ENCODE measurements at regions not wholly inside any gene's neighbourhood (a gene's known extent, or its start where the extent isn't known, plus 50 kb on each side); places are given as distances from the start of the nearest gene placed in this dataset.

DNA sequence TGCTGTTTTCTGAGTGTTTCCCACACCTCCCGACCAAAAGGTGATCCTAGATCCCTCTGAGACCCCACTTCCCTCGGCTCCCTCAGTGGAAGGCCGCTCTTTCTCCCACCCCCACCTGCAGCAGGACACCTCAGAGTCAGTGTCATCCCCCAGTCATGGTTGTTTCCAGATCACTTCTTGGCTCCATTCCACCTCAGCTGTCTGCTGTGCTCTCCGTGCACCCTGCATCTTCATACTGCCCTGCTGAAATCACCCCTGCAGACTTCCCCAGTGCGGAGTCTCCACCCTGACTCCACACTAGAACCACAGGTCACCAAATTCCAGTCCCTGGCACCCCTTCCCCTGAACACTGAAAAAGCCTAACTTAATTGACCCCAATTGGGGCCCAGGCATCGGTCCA, 255.1 kb upstream of the CDYL start:
- H3K36me3 ChIP-seq: no peaks in the 10 kb centered on the region
- no peaks in the 10 kb centered on the region for H3K4me1 ChIP-seq
- H3K4me3 ChIP-seq: no peak overlapping the region
- no peaks in the 10 kb centered on the region for H3K27me3 ChIP-seq
- no peak overlapping the region for H3K27ac ChIP-seq
- TF ChIP-seq, protein P1, sequence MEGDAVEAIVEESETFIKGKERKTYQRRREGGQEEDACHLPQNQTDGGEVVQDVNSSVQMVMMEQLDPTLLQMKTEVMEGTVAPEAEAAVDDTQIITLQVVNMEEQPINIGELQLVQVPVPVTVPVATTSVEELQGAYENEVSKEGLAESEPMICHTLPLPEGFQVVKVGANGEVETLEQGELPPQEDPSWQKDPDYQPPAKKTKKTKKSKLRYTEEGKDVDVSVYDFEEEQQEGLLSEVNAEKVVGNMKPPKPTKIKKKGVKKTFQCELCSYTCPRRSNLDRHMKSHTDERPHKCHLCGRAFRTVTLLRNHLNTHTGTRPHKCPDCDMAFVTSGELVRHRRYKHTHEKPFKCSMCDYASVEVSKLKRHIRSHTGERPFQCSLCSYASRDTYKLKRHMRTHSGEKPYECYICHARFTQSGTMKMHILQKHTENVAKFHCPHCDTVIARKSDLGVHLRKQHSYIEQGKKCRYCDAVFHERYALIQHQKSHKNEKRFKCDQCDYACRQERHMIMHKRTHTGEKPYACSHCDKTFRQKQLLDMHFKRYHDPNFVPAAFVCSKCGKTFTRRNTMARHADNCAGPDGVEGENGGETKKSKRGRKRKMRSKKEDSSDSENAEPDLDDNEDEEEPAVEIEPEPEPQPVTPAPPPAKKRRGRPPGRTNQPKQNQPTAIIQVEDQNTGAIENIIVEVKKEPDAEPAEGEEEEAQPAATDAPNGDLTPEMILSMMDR (IDR thresholded peaks at IDR 0.05): no peak
- TF ChIP-seq EP300 (IDR thresholded peaks at IDR 0.05) (no peak), POLR2A (IDR thresholded peaks at IDR 0.05) (no peak), POLR2AphosphoS5 (IDR thresholded peaks at IDR 0.05) (no peak)
- intact Hi-C loops (cut with DNase I; ENCODE audit: low total_unique reads): no loop called here
- no peaks in the 10 kb centered on the region for H3K9me3 ChIP-seq
- DNase-seq: no peak
- 68 to 76% (median 72%) methylated on average over 6 of the region's 6 CpGs for WGBS, 5 donors

DNA sequence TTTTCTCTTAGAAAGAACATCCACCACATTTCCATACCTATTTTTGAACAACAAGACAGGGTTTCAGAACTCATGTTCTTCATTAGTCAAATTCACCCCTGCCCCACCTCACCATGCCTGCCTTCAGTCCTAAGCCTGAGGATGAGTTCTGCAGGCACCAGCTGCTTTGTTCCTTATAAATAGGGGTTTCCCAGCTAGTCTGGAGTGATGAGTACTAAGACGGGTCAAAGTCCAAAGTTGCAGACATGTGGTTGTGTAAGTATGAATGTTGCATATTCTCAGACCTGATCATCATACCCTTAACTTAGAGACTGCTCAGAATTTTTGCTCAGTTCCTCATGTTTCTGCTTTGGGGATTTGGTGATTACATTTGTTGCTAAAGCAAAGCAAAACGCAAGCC, 257.7 kb upstream of the CDYL start:
- DNase-seq: no peak
- WGBS, 5 donors: 73 to 79% (median 74%) methylated on average over 2 of the region's 2 CpGs
- no peak overlapping the region for H3K27ac ChIP-seq
- no peaks in the 10 kb centered on the region for H3K4me1 ChIP-seq
- H3K27me3 ChIP-seq: no peaks in the 10 kb centered on the region
- H3K9me3 ChIP-seq: no peaks in the 10 kb centered on the region
- intact Hi-C loops (cut with DNase I; ENCODE audit: low total_unique reads): no loop called here
- TF ChIP-seq, protein P1 (IDR thresholded peaks at IDR 0.05): no peak
- no peaks in the 10 kb centered on the region for H3K36me3 ChIP-seq
- H3K4me3 ChIP-seq: no peak overlapping the region

DNA sequence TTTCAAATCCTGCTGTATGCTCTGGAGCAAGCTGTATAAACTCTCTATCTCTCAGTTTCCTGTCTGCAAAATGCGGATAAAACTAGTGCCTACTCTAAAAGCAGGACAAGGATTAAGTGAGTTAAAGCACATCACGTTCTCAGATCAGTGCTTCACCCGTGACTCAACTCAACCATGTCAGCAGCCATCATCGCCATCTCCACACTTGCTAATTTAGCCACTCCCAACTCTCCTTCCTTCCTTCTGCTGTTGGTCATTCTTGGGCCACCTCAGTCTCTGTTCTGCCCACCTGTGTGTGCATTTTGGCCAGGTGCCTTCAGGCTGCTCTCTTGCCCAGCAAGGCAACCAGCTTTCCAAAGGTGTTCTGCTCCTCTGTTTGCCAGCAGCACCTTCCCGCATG, 260.0 kb upstream of the CDYL start:
- no peak overlapping the region for H3K27ac ChIP-seq
- H3K27me3 ChIP-seq: no peaks in the 10 kb centered on the region
- H3K9me3 ChIP-seq: no peaks in the 10 kb centered on the region
- H3K36me3 ChIP-seq: no peaks in the 10 kb centered on the region
- DNase-seq: no peak
- no peaks in the 10 kb centered on the region for H3K4me1 ChIP-seq
- intact Hi-C loops (cut with DNase I; ENCODE audit: low total_unique reads): no loop called here
- H3K4me3 ChIP-seq: no peak overlapping the region
- 77 to 83% (median 78%) methylated on average over 5 of the region's 5 CpGs for WGBS, 5 donors
- TF ChIP-seq, protein P1 (IDR thresholded peaks at IDR 0.05): no peak
- TF ChIP-seq POLR2AphosphoS5 (IDR thresholded peaks at IDR 0.05): no peak
- TF ChIP-seq POLR2A (IDR thresholded peaks at IDR 0.05): no peak
- no peak for TF ChIP-seq EP300 (IDR thresholded peaks at IDR 0.05)

DNA sequence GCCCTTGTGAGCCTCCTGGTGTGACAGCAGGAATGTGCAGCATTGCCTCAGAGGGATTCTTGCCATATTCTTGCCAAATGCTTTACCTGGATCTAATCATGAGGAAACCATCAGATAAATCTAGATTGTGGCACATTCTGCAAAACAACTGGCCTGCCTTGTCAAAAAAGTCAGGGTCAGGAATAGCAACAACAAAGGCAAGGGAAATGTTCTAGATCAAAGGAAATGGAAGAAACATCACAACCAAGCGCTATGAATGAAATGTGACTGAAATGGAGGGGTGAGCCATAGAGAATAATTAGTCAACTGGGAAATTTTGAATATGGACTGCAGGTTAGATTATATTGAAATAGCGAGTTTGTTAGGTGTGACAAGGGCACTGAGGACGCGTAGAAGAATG, 262.6 kb upstream of the CDYL start:
- intact Hi-C loops (cut with DNase I; ENCODE audit: low total_unique reads): no loop called here
- TF ChIP-seq, protein P1 (IDR thresholded peaks at IDR 0.05): no peak
- TF ChIP-seq POLR2AphosphoS5 (IDR thresholded peaks at IDR 0.05) (no peak), EP300 (IDR thresholded peaks at IDR 0.05) (no peak), POLR2A (IDR thresholded peaks at IDR 0.05) (no peak)
- Histone ChIP-seq H3K9me3 (no peaks in the 10 kb centered on the region), H3K4me1 (no peaks in the 10 kb centered on the region), H3K4me3 (no peak overlapping the region), H3K36me3 (no peaks in the 10 kb centered on the region), H3K27me3 (no peaks in the 10 kb centered on the region), H3K27ac (no peak overlapping the region)
- no peak for DNase-seq
- 77 to 90% (median 85%) methylated on average over 4 of the region's 4 CpGs for WGBS, 5 donors

DNA sequence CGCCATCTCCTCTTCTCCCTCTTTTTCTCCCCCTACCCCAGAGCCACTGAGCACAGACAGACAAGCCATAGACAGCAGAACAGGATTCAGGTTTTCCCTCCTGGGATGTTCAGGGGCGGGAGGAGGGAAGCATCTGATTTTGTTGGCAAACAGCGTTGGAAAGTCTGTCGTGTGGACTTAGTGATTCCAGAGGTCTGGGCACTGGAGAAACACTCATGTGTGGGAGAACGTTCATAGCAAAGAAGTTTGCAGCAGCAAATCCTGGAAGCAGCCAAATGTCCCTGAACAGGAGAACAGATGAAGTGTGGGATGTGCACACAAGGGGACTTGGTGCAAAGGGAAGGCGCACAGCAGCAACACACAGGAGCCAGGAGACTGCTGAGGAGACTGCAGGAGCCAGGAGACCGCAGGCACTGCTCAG, 264.1 kb upstream of the CDYL start:
- Histone ChIP-seq H3K27me3 (no peaks in the 10 kb centered on the region), H3K27ac (no peak overlapping the region)

More for the DNA sequence above, 264.1 kb upstream of the CDYL start:
- TF ChIP-seq POLR2A (IDR thresholded peaks at IDR 0.05): no peak
- TF ChIP-seq POLR2AphosphoS5 (IDR thresholded peaks at IDR 0.05): no peak
- TF ChIP-seq EP300 (IDR thresholded peaks at IDR 0.05): no peak
- TF ChIP-seq, protein P1 (IDR thresholded peaks at IDR 0.05): no peak
- no peak for DNase-seq
- no peaks in the 10 kb centered on the region for H3K9me3 ChIP-seq
- no peaks in the 10 kb centered on the region for H3K36me3 ChIP-seq
- H3K4me3 ChIP-seq: no peak overlapping the region
- H3K4me1 ChIP-seq: no peaks in the 10 kb centered on the region
- 60 to 79% (median 71%) methylated on average over 7 of the region's 7 CpGs for WGBS, 5 donors
- intact Hi-C loops (cut with DNase I; ENCODE audit: low total_unique reads): no loop called here

Data from stomach (tissue), 8 donors.